Ascending aorta (tissue), 2 donors: ENCODE measurements at regions not wholly inside any gene's neighbourhood (a gene's known extent, or its start where the extent isn't known, plus 50 kb on each side); places are given as distances from the start of the nearest gene placed in this dataset.

Experiments used
- DNase-seq, 2 donors: peaks; one replicate each; pipeline ENCODE4 v3.0.0-alpha.2; 2019; ENCODE audit warnings: low spot score in 2 of 2
- H3K27ac ChIP-seq, 2 donors: fragments of 200-600 bp; sonication (generic); one replicate each; pipeline ENCODE4 v1.5.1; 2016 to 2017; ENCODE audit warnings: mild to moderate bottlenecking in 1 of 2
- H3K27me3 ChIP-seq: fragments of 200-600 bp; sonication (generic); one replicate; pipeline ENCODE4 v1.5.1; 2017
- H3K36me3 ChIP-seq, 2 donors: fragments of 200-600 bp; sonication (generic); one replicate each; pipeline ENCODE4 v1.5.1; 2016
- H3K4me1 ChIP-seq, 2 donors: fragments of 200-600 bp; sonication (generic); one replicate each; pipeline ENCODE4 v1.5.1; 2016 to 2017; ENCODE audit warnings: mild to moderate bottlenecking in 1 of 2
- H3K4me3 ChIP-seq, 2 donors: fragments of 200-600 bp; sonication (generic); one replicate each; pipeline ENCODE4 v1.5.1; 2016 to 2017; ENCODE audit warnings: mild to moderate bottlenecking in 1 of 2
- H3K9me3 ChIP-seq, 2 donors: fragments of 200-600 bp; sonication (generic); one replicate each; pipeline ENCODE4 v1.5.1; 2016
- intact Hi-C: fragments of 100-400 bp; cut with DNase I; formaldehyde crosslinking; loops from one replicate; pipeline ENCODE4 v1.15.1; 2023
- TF ChIP-seq, protein P1 (sequence below), 3 experiments: fragments of 200-600 bp in 2 of 3; fragments of 450-650 bp in 1 of 3; sonication (generic) in 2 of 3; IDR thresholded peaks; one replicate each; pipeline ENCODE4 v1.5.1; 2016 to 2019; ENCODE audit warnings: antibody characterized with exemption in 3 of 3, mild to moderate bottlenecking in 1 of 3, moderate library complexity in 1 of 3

DNA sequence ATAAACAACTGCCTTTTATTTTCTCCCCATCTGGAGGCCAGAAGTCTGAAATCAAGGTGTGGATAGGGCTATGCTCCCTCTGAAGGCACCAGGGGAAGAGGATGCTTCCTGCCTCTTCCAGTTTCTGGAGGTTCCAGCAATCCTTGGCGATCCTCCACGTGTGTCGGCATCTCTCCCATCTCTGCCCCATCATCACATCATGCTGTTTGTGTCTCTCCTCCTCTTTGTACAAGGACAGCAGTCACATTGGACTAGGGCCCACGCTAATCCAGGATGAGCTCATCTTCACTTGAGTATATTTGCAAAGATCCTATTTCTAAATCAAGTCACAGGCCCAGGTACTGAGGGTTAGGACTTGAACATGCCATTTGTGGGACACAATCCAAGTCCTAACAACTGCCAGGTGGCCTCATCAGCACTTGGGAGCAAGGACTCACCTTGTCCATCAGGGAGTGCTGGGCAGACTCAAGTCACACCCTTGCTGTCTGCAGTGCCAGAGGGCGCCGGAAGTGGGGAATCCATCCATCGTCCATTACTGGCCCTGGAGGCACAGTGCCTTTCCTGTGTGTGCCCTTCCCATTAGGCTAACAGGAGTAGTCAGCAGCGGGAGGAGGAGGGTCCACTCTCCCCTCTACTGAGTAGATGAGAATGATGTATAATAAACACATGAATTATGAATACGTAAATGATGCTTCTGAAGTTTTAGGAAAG lies 185.4 kb upstream of the AJAP1 start:
- TF ChIP-seq, protein P1, sequence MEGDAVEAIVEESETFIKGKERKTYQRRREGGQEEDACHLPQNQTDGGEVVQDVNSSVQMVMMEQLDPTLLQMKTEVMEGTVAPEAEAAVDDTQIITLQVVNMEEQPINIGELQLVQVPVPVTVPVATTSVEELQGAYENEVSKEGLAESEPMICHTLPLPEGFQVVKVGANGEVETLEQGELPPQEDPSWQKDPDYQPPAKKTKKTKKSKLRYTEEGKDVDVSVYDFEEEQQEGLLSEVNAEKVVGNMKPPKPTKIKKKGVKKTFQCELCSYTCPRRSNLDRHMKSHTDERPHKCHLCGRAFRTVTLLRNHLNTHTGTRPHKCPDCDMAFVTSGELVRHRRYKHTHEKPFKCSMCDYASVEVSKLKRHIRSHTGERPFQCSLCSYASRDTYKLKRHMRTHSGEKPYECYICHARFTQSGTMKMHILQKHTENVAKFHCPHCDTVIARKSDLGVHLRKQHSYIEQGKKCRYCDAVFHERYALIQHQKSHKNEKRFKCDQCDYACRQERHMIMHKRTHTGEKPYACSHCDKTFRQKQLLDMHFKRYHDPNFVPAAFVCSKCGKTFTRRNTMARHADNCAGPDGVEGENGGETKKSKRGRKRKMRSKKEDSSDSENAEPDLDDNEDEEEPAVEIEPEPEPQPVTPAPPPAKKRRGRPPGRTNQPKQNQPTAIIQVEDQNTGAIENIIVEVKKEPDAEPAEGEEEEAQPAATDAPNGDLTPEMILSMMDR (IDR thresholded peaks at IDR 0.05): no peak
- DNase-seq: no peak
- Histone ChIP-seq H3K27ac (no peak overlapping the region), H3K4me3 (no peak overlapping the region), H3K27me3 (no peaks in the 10 kb centered on the region), H3K4me1 (no peaks in the 10 kb centered on the region), H3K9me3 (no peaks in the 10 kb centered on the region), H3K36me3 (no peaks in the 10 kb centered on the region)
- intact Hi-C loops: no loop called here

DNA sequence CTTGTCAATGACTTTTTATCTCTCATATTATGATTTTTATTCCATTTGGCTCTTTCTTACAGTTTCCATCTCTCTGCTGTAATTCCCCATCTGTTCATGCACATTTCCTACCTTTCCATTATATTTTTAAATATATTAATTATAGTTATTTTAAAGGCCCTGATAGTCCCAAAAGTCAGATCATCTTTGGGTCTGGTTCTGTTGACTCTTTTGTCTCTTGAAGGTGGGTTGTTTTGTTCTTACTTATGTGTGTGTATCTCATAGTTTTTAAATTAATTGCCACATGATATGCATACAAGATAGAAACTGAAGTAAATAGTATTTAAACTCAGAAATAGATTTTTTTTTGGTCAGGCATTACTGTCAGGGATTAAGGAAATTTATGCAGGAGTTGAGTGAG lies 178.0 kb upstream of the AJAP1 start:
- TF ChIP-seq, protein P1 (IDR thresholded peaks at IDR 0.05): no peak
- intact Hi-C loops: no loop called here
- Histone ChIP-seq H3K4me3 (no peak overlapping the region), H3K4me1 (no peaks in the 10 kb centered on the region), H3K9me3 (peaks cover 0 to 15% of the 10 kb centered on the region in 2 donors), H3K27ac (no peak overlapping the region), H3K27me3 (no peaks in the 10 kb centered on the region), H3K36me3 (no peaks in the 10 kb centered on the region)
- DNase-seq: no peak

DNA sequence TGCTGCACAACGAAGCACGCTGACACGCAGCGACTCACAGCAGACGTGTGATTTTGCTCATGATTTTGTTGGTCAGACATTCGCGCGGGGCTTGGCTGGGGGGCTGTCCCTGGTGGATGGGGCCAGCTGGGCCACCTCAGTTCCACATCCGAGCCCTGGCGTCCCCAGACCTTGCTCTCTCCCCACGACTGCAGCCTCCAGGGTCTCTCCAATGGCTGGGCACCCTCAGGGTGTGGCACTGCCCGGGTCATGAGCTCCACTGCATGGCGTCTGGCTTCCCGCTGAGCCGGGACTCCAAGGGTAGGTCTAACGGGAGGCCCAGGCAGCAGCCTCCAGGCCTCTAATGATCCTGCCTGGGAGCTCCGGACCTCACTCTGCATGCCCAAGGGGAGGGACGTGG lies 173.0 kb upstream of the AJAP1 start:
- intact Hi-C loops: no loop called here
- Histone ChIP-seq H3K36me3 (no peaks in the 10 kb centered on the region), H3K4me1 (no peaks in the 10 kb centered on the region), H3K9me3 (peaks cover 0 to 7% of the 10 kb centered on the region in 2 donors), H3K4me3 (no peak overlapping the region), H3K27me3 (no peaks in the 10 kb centered on the region), H3K27ac (no peak overlapping the region)
- no peak for DNase-seq
- TF ChIP-seq, protein P1 (IDR thresholded peaks at IDR 0.05): no peak

DNA sequence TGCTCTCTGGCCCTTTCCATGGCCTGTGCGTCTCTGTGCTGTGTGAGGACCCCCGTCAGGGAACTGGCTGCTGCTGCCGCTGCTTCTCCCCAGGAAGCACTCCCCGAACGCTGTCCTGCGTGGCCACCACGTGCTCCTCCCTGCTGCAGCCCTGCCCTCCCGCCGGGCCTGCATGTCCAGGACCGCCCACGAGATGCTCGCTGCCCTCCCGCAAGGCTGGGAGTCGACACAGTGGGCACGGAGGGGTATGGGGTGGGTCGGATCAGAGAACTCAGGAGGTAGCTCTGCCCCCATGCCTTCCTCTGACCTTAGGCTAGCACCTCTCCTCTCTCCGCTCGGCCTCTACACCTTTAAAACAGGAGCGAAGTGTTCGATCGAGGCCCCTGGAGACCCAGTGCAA lies 171.9 kb upstream of the AJAP1 start:
- H3K27ac ChIP-seq: no peak overlapping the region
- no peaks in the 10 kb centered on the region for H3K36me3 ChIP-seq
- H3K27me3 ChIP-seq: no peaks in the 10 kb centered on the region
- no peaks in the 10 kb centered on the region for H3K4me1 ChIP-seq
- DNase-seq: no peak
- H3K4me3 ChIP-seq: no peak overlapping the region
- intact Hi-C loops: no loop called here
- H3K9me3 ChIP-seq: no peaks in the 10 kb centered on the region
- TF ChIP-seq, protein P1 (IDR thresholded peaks at IDR 0.05): no peak

DNA sequence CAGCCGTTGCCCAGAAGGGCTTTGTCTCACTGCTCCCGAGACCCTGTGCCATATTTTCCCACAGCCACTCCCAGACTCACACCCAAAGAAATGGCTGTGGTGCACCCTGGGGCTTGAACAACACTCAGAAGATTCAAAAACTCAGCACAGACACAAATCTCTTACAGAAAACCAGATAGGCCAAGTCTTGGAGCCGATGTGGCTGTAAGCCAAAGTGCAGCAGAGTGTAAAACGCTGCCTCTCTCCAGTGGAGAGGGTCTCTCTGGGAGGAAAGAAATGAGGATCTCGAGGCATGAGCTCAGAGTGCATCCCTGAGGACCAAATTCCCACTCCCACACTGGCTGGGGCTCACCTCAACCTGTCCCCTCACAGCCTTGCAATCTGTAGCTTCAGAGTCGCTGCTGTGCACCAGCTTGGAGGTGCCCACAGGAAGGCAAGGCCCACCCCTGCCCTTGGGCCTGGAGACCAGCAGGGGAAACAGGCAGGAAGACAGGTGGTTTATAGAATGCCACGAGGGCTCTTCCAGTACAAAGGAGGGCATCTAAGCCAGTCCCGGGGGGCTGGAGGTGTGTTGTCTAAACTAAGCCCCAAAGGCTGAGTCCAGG lies 171.3 kb upstream of the AJAP1 start:
- no peaks in the 10 kb centered on the region for H3K9me3 ChIP-seq
- H3K4me3 ChIP-seq: no peak overlapping the region
- H3K27ac ChIP-seq: no peak overlapping the region
- intact Hi-C loops: no loop called here
- TF ChIP-seq, protein P1 (IDR thresholded peaks at IDR 0.05): no peak
- no peaks in the 10 kb centered on the region for H3K36me3 ChIP-seq
- no peaks in the 10 kb centered on the region for H3K27me3 ChIP-seq
- H3K4me1 ChIP-seq: no peaks in the 10 kb centered on the region
- no peak for DNase-seq
